ENCODE measurements at regions not wholly inside any gene's neighbourhood (a gene's known extent, or its start where the extent isn't known, plus 50 kb on each side); places are given as distances from the start of the nearest gene placed in this dataset.

DNA sequence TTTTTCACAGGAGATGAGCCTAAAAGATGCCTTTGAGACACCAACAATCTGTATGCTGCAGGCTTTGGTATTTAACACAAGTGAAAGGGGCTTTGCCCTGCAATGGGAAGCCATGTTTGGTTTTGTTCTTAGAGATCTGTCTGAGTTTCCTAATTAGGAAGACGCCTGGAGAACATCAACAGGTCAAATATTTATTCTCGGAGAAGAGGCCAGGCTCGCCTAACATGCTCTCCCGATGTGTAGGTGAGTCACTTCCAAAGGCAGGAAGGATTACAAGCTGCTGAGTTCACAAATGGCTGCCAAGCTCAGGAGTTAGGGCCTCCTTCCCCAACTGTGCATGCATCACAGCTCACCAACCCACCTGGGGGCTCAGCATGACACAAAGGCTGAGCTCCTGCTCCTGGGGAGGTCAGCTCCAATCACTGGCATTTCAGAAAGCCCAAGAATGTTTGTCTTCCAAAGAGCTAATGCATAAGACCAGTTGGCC is 119.5 kb upstream of the PRICKLE2 start:
- peak; percentile 32 for DNase-seq (ENCODE audit: low spot score)
- TF ChIP-seq EZH2 (IDR thresholded peaks at IDR 0.05) (no peak), EZH2phosphoT487 (IDR thresholded peaks at IDR 0.05) (no peak)
- TF ChIP-seq, protein P1, sequence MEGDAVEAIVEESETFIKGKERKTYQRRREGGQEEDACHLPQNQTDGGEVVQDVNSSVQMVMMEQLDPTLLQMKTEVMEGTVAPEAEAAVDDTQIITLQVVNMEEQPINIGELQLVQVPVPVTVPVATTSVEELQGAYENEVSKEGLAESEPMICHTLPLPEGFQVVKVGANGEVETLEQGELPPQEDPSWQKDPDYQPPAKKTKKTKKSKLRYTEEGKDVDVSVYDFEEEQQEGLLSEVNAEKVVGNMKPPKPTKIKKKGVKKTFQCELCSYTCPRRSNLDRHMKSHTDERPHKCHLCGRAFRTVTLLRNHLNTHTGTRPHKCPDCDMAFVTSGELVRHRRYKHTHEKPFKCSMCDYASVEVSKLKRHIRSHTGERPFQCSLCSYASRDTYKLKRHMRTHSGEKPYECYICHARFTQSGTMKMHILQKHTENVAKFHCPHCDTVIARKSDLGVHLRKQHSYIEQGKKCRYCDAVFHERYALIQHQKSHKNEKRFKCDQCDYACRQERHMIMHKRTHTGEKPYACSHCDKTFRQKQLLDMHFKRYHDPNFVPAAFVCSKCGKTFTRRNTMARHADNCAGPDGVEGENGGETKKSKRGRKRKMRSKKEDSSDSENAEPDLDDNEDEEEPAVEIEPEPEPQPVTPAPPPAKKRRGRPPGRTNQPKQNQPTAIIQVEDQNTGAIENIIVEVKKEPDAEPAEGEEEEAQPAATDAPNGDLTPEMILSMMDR (IDR thresholded peaks at IDR 0.05) = no peak
- no peak overlapping the region for H3K4me3 Mint-ChIP-seq
- Histone ChIP-seq H3K4me3 (no peak overlapping the region), H4K20me1 (ENCODE audit: low read depth) (no peaks in the 10 kb centered on the region), H2AFZ (replicated peaks) (peak overlapping the region; percentile 70), H3K36me3 (no peaks in the 10 kb centered on the region), H3F3A (ENCODE audit: low read depth) (no peaks in the 10 kb centered on the region), H3K9me3 (ENCODE audit: low read depth) (no peaks in the 10 kb centered on the region), H3K79me2 (ENCODE audit: low read depth) (no peaks in the 10 kb centered on the region), H3K9ac (no peak overlapping the region), H3K4me2 (peak overlapping the region; percentile 25), H3K27ac (no peak overlapping the region), H3K4me1 (peaks cover 44% of the 10 kb centered on the region), H3K27me3 (no peaks in the 10 kb centered on the region)
- H3K4me1 Mint-ChIP-seq = peaks cover 67% of the 10 kb centered on the region
- no peaks in the 10 kb centered on the region for H3K9me3 Mint-ChIP-seq
- no peak overlapping the region for H3K27ac Mint-ChIP-seq
- H3K27me3 Mint-ChIP-seq (ENCODE audit: insufficient read depth, low read depth) = peaks cover 4% of the 10 kb centered on the region
- no peaks in the 10 kb centered on the region for H3K36me3 Mint-ChIP-seq

DNA sequence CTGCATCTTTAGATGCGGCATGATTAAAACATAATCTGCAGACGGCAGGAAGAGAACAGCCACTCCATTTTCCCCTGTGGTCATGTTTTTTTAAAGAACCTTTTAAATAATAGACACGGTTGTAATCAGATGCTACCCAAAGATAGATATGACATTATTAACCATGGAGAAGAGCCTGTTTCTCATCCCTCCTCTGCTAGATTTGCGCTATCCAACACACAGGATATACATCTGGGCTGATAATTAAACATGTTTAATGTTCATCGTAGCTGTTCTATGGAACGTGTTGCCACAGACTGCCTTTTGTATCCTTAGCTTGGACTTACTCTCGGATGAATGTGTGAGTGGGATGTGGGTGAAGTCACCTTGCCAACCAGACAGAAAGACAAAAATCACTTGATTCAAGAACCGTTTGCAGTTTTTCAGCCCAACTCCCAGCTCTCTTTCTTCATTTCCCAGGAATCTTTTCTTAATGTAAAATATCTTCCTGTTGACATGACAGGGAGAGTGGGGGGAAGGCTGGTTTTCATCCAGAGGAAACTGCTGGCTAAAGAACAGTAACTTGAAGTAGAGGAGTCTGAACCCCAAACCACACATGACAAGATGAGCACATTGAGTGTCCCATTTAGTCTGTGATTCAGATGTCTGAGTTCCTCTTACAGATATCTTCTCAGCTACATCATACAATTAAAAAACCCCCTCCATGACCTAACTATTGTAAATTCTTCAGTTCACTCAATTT is 118.6 kb upstream of the PRICKLE2 start:
- peaks cover 59% of the 10 kb centered on the region for H3K4me1 Mint-ChIP-seq
- no peak overlapping the region for H3K4me2 ChIP-seq

DNA sequence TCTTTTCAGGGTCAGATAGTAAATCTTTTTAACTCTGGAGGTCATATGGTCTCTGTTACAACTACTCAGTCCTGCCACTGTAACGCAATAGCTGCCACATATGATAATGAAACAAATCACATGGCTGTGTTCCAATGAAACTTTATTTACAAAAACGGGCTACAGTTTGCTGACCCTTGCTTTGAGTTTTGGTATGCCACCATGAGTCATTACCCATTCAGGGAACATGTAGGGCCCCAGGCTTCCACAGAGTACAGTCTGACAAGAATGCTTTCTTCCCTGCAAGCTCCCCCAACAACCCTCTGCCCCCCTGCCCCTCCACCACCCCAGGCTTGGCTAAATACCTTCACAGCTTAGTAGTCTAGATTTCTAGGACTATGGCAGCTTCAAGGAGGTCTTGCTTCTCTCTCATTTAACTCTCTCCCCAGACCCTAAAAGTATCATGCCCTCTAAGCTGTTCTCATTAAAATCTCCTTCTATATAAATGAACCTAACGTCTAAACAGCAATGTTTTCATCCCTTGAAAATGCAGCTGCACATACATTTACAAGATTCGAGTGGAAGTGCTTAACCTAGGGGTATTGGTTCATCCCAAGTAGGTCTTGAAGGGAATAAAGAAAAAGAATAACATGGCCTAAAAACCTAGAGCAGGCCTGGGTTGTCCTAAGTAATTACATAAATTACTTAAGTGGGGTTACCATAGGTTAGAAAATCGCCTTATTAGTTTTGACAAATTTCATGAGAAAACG is 117.8 kb upstream of the PRICKLE2 start:
- no peak overlapping the region for H3K4me3 ChIP-seq
- Mint-ChIP-seq H3K9me3 (peaks cover 4% of the 10 kb centered on the region), H3K36me3 (no peaks in the 10 kb centered on the region), H3K4me1 (peaks cover 56% of the 10 kb centered on the region), H3K4me3 (no peak overlapping the region), H3K27ac (no peak overlapping the region), H3K27me3 (ENCODE audit: insufficient read depth, low read depth) (peaks cover 3% of the 10 kb centered on the region)
- H3K79me2 ChIP-seq (ENCODE audit: low read depth) = no peaks in the 10 kb centered on the region
- no peaks in the 10 kb centered on the region for H4K20me1 ChIP-seq (ENCODE audit: low read depth)
- no peak overlapping the region for H2AFZ ChIP-seq (replicated peaks)
- H3K4me1 ChIP-seq = peaks cover 44% of the 10 kb centered on the region
- no peaks in the 10 kb centered on the region for H3F3A ChIP-seq (ENCODE audit: low read depth)
- H3K36me3 ChIP-seq = no peaks in the 10 kb centered on the region
- no peaks in the 10 kb centered on the region for H3K9me3 ChIP-seq (ENCODE audit: low read depth)
- no peak overlapping the region for H3K9ac ChIP-seq
- peak; percentile 40 for DNase-seq (ENCODE audit: low spot score)
- H3K27ac ChIP-seq = no peak overlapping the region
- peak overlapping the region; percentile 25 for H3K4me2 ChIP-seq
- no peaks in the 10 kb centered on the region for H3K27me3 ChIP-seq
- TF ChIP-seq EZH2phosphoT487 (IDR thresholded peaks at IDR 0.05) = no peak
- no peak for TF ChIP-seq EZH2 (IDR thresholded peaks at IDR 0.05)
- TF ChIP-seq, protein P1 (IDR thresholded peaks at IDR 0.05) = no peak

More for the DNA sequence above, 118.6 kb upstream of the PRICKLE2 start:
- H4K20me1 ChIP-seq (ENCODE audit: low read depth) = no peaks in the 10 kb centered on the region
- Mint-ChIP-seq H3K4me3 (no peak overlapping the region), H3K27ac (no peak overlapping the region), H3K27me3 (ENCODE audit: insufficient read depth, low read depth) (peaks cover 4% of the 10 kb centered on the region), H3K36me3 (no peaks in the 10 kb centered on the region), H3K9me3 (no peaks in the 10 kb centered on the region)
- no peak overlapping the region for H3K27ac ChIP-seq
- H3K4me3 ChIP-seq = no peak overlapping the region
- no peaks in the 10 kb centered on the region for H3F3A ChIP-seq (ENCODE audit: low read depth)
- no peaks in the 10 kb centered on the region for H3K9me3 ChIP-seq (ENCODE audit: low read depth)
- H3K27me3 ChIP-seq = no peaks in the 10 kb centered on the region
- no peak for DNase-seq (ENCODE audit: low spot score)
- TF ChIP-seq, protein P1 (IDR thresholded peaks at IDR 0.05) = no peak
- TF ChIP-seq EZH2 (IDR thresholded peaks at IDR 0.05) = no peak
- TF ChIP-seq EZH2phosphoT487 (IDR thresholded peaks at IDR 0.05) = no peak
- peak overlapping the region; percentile 70 for H2AFZ ChIP-seq (replicated peaks)
- no peaks in the 10 kb centered on the region for H3K36me3 ChIP-seq
- peaks cover 44% of the 10 kb centered on the region for H3K4me1 ChIP-seq
- no peaks in the 10 kb centered on the region for H3K79me2 ChIP-seq (ENCODE audit: low read depth)
- no peak overlapping the region for H3K9ac ChIP-seq
